T47D (cell line): ENCODE measurements at regions not wholly inside any gene's neighbourhood (a gene's known extent, or its start where the extent isn't known, plus 50 kb on each side); places are given as distances from the start of the nearest gene placed in this dataset.

Experiments used
- DNase-seq, 2 experiments: peaks; one replicate each; pipeline versions ENCODE4 v3.0.0 to v3.0.0-alpha.2; 2011 to 2012; ENCODE audit warnings: low read depth in 1 of 2, low spot score in 1 of 2
- JUND ChIP-seq: IDR thresholded peaks from 2 replicates; pipeline ENCODE4 v1.6.1; 2012; ENCODE audit warnings: low read depth
- in situ Hi-C: cut with HindIII; loops from 2 replicates; pipeline ENCODE4 v1.10.0; 2016; ENCODE audit warnings: low sequenced_read_pairs, low pct_unique_long_range_greater_than_20kb

GRCh38 chr14:61631045-61631687, 64.1 kb upstream of the HIF1A start:
- DNase-seq, result no peak
- in situ Hi-C loops, result no loop called here
- TF ChIP-seq JUND, result no peak

GRCh38 chr14:61632401-61632800, 62.9 kb upstream of the HIF1A start:
- TF ChIP-seq JUND, result no peak
- DNase-seq, result no peak
- in situ Hi-C loops, result no loop called here

GRCh38 chr14:61632807-61633206, 62.5 kb upstream of the HIF1A start:
- no peak for DNase-seq
- in situ Hi-C loops, result no loop called here
- no peak for TF ChIP-seq JUND

- TF ChIP-seq JUND, result no peak
- in situ Hi-C loops, result no loop called here
- DNase-seq, result no peak
Measured at GRCh38 chr14:61636291-61636690, 59.0 kb upstream of the HIF1A start.

- in situ Hi-C loops, result no loop called here
- no peak for DNase-seq
- no peak for TF ChIP-seq JUND
Measured at GRCh38 chr14:61636779-61637178, 58.5 kb upstream of the HIF1A start.

GRCh38 chr14:61638595-61639387, 56.5 kb upstream of the HIF1A start:
- no peak for TF ChIP-seq JUND
- DNase-seq, result peak in 1 of 2 experiments; percentile 30
- in situ Hi-C loops, result no loop called here

- TF ChIP-seq JUND, result no peak
- no peak for DNase-seq
- in situ Hi-C loops, result no loop called here
Measured at GRCh38 chr14:61640158-61641136, 54.9 kb upstream of the HIF1A start.

- in situ Hi-C loops, result no loop called here
- DNase-seq, result no peak
- TF ChIP-seq JUND, result no peak
Measured at GRCh38 chr14:61641914-61642613, 53.2 kb upstream of the HIF1A start.

- DNase-seq, result no peak
- in situ Hi-C loops, result no loop called here
- no peak for TF ChIP-seq JUND
Measured at GRCh38 chr14:61642614-61642982, 52.7 kb upstream of the HIF1A start.

- no peak for DNase-seq
- no peak for TF ChIP-seq JUND
- in situ Hi-C loops, result no loop called here
Measured at GRCh38 chr14:61643555-61643954, 51.8 kb upstream of the HIF1A start.

GRCh38 chr14:61644175-61644574, 51.1 kb upstream of the HIF1A start:
- in situ Hi-C loops, result no loop called here
- DNase-seq, result no peak
- no peak for TF ChIP-seq JUND

- in situ Hi-C loops, result no loop called here
- TF ChIP-seq JUND, result no peak
- peak in 1 of 2 experiments; percentile 10 for DNase-seq
Measured at GRCh38 chr14:61644834-61645233, 50.5 kb upstream of the HIF1A start.
